ENCODE measurements at regions not wholly inside any gene's neighbourhood (a gene's known extent, or its start where the extent isn't known, plus 50 kb on each side); places are given as distances from the start of the nearest gene placed in this dataset.

DNA sequence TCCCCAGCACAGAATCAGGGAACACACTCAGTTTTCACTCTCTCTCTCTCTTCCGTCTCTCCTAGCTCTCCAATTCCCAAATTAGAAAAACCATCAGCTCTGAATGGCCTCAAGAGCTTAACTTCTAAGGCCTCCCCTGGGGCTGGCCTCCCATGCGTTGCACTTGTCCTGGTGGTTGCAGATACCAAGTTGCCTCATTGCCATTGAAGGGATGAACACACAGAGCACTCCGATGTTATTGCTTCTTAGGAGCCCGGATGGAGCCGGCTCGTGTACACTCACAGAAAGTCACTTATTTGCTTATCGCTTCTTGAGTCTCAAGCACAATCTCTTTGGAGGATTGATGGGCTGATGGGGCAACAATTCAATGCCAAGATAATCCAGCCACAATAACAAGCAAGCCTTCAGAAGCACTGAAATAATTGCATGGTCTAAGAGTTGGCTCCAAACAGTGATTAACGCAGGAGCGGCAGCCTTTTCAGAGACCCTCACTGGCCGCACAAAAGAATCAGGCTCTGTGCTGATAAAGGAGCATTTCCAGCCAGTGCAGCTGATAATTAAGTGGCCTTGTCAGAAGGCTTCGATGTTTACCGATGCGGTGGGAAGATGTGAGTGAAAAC is 175.8 kb upstream of the TMEM132C start:
- TF ChIP-seq, protein P1, sequence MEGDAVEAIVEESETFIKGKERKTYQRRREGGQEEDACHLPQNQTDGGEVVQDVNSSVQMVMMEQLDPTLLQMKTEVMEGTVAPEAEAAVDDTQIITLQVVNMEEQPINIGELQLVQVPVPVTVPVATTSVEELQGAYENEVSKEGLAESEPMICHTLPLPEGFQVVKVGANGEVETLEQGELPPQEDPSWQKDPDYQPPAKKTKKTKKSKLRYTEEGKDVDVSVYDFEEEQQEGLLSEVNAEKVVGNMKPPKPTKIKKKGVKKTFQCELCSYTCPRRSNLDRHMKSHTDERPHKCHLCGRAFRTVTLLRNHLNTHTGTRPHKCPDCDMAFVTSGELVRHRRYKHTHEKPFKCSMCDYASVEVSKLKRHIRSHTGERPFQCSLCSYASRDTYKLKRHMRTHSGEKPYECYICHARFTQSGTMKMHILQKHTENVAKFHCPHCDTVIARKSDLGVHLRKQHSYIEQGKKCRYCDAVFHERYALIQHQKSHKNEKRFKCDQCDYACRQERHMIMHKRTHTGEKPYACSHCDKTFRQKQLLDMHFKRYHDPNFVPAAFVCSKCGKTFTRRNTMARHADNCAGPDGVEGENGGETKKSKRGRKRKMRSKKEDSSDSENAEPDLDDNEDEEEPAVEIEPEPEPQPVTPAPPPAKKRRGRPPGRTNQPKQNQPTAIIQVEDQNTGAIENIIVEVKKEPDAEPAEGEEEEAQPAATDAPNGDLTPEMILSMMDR (conservative IDR thresholded peaks at IDR 0.05) = no peak
- no peak overlapping the region for H3K27ac ChIP-seq

DNA sequence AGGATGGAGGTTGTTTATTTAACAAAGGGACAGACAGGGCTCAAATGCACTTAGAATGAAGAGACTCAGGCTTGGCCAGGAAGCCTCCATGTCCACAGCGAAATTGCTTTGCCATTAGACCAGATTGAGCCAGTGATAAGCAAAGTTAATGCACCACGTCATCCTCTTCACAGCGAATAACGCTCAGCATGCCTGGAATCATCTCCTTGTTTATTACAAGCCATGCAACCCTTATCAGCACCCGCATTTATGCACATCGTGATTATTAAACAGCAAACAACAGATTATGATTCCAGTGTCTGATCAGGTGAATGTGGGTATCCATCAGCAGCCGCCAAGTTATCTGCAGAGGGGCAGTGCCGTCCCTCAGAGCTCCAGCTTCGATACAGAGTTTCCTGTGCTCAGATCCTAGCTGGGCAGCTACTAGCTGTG is 175.0 kb upstream of the TMEM132C start:
- no peak overlapping the region for H3K27ac ChIP-seq
- TF ChIP-seq, protein P1 (conservative IDR thresholded peaks at IDR 0.05) = no peak

DNA sequence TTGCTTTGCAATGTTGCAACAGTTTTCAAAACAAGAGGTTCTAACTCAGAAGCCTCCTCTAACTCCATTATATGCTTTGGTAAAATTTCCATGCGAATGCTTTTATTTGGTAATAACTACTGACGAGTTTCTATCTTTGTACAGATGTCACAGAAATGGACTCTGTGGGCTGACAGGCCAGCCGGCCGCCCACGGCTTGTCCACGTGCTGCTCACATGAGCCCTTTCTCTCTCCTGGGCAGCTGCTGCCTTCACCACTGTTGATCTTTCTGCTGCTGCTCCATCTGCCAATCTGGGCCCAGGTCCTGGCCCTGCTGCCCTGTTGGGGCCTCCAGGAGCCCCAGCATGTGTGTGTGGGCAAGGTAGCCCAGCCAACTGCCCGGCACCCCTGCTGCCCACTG is 168.2 kb upstream of the TMEM132C start:
- TF ChIP-seq, protein P1 (conservative IDR thresholded peaks at IDR 0.05) = no peak
- H3K27ac ChIP-seq = no peak overlapping the region

DNA sequence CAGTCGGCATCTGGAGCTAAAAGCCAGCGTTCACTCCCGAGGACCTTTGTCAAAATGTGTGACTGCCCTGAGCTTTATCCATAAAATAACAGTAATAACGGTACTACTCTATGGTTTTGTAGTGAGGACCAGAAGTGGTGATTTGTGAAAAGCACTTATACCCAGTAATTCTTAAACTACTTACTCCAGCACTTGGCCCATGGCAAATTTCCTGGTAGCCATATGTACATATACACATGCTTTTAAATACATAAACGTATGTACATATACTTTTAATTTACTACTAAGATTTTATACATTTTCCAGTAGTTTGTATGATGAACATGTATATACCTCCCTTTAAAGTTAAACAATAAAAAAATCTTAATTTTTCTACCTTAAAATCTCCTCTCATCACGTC is 163.8 kb upstream of the TMEM132C start:
- TF ChIP-seq, protein P1 (conservative IDR thresholded peaks at IDR 0.05) = no peak
- no peak overlapping the region for H3K27ac ChIP-seq

DNA sequence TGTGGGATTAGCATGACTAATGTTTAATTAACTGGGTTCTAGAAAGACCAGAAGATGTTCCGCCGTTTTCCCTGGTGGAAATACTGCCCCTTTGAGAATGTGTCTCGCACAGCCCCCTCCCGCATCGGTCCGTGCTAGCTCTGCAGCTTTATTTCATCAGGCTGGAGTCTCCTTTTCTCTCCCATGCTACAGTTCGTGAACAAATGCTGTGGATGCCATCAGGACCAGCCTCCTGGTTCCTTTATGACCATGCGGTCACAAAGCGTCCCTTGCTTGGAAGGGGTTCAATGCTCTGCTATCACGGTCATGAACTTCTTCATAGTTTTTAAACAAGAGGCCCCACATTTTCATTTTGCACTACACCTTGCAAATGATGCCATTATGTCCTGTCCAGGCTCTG is 157.7 kb upstream of the TMEM132C start:
- H3K27ac ChIP-seq = no peak overlapping the region
- TF ChIP-seq, protein P1 (conservative IDR thresholded peaks at IDR 0.05) = no peak

DNA sequence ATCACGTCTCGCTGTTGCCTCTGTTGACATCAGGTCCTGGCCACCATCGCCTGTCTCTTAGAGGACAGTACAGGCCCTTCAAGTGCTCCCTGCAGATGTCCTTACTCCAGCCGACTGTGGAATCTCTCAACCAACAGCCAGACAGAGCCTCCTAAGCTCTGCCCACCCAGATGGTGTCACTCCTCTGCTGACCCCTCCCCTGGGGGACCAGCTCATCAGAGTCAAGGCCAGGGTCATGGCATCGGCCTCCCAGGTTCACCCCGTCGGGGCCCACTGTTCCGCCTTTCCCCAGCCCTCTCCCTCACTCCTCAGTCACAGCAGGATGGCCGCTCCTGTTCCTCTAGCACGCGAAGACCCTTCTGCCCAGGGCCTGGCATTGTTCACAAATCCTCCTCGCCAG is 157.3 kb upstream of the TMEM132C start:
- H3K27ac ChIP-seq = no peak overlapping the region
- TF ChIP-seq, protein P1 (conservative IDR thresholded peaks at IDR 0.05) = no peak

DNA sequence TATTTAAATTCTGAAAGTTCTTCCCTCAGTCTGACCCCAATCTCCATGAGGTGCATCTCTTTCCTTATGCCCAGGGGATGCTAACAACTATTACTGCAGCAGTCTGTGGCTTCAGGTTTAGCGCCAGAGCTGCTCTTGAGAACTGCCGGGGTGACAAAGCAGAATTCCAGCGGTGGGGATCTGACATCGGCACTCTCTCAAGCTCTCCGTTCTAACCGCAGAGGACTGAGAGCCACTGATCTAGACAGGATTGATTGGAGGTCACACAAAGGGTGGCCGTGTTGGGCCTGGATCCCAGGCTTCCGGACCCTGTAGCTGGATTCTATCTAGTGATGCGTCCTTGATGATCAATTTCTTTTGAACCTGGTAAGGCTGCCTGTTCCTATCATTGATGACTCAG is 155.6 kb upstream of the TMEM132C start:
- TF ChIP-seq, protein P1 (conservative IDR thresholded peaks at IDR 0.05) = no peak

More for the DNA sequence above, 155.6 kb upstream of the TMEM132C start:
- no peak overlapping the region for H3K27ac ChIP-seq

Measured in VCaP (cell line).